ENCODE measurements at regions not wholly inside any gene's neighbourhood (a gene's known extent, or its start where the extent isn't known, plus 50 kb on each side); places are given as distances from the start of the nearest gene placed in this dataset.

- TF ChIP-seq POLR2A (IDR thresholded peaks at IDR 0.05; ENCODE audit: low read depth, low read length): no peak
- TF ChIP-seq POLR2AphosphoS5 (IDR thresholded peaks at IDR 0.05; ENCODE audit: low read depth, low read length): no peak
- peak; percentile 52; the same call in 1 of the 2 replicates for TF ChIP-seq SPI1 (IDR thresholded peaks at IDR 0.05; ENCODE audit: low read depth, low read length)
These were observed 194.0 kb upstream of the CASK start for GRCh38 chrX:42117318-42117717.
